Common myeloid progenitor, CD34-positive (primary cell): ENCODE measurements at regions not wholly inside any gene's neighbourhood (a gene's known extent, or its start where the extent isn't known, plus 50 kb on each side); places are given as distances from the start of the nearest gene placed in this dataset.
"Not testable (repeated sequence)": the region's sequence is repeated elsewhere in the genome, so short reads cannot be mapped to it uniquely, and the experiment has no call there.

ENCODE experiments used
- CTCF ChIA-PET: fragments of 350-600 bp; sonication (Branson Sonifier 250); formaldehyde crosslinking; loops from one replicate; lab custom pipeline; 2021; ENCODE audit warnings: antibody characterized with exemption; lab: Charles Lee
- POLR2A ChIA-PET: fragments of 350-600 bp; sonication (Branson Sonifier 250); formaldehyde crosslinking; loops from one replicate; lab custom pipeline; 2021; ENCODE audit warnings: antibody characterized with exemption; lab: Charles Lee
- DNase-seq, 3 donors: peaks; one replicate each; pipeline versions ENCODE4 v3.0.0 to v3.0.0-alpha.2; 2013
- H3K27ac ChIP-seq, 2 experiments: 1 replicate in 1 of 2; 2 replicates in 1 of 2; pipeline ENCODE4 v1.7.0; 2013; ENCODE audit warnings: inconsistent platforms in 2 of 2, low read length in 2 of 2, mild to moderate bottlenecking in 2 of 2, low read depth in 1 of 2, moderate library complexity in 1 of 2; ENCODE audit not compliant: severe bottlenecking in 2 of 2, insufficient read depth in 1 of 2, poor library complexity in 1 of 2
- H3K27me3 ChIP-seq, 5 experiments: replicated peaks in 2 of 5; 1 replicate in 3 of 5; 2 replicates in 2 of 5; pipeline versions ENCODE4 v1.6.1 to v1.7.0; 2013; ENCODE audit warnings: low read length in 4 of 5, mild to moderate bottlenecking in 2 of 5, moderate library complexity in 2 of 5, inconsistent platforms in 1 of 5; ENCODE audit not compliant: insufficient read depth in 5 of 5, control insufficient read depth in 4 of 5
- H3K36me3 ChIP-seq, 4 experiments: 1 replicate in 2 of 4; 2 replicates in 2 of 4; pipeline versions ENCODE4 v1.6.1 to v1.7.0; 2013; ENCODE audit warnings: low read length in 3 of 4, control low read depth in 1 of 4, mild to moderate bottlenecking in 1 of 4; ENCODE audit not compliant: control insufficient read depth in 4 of 4, insufficient read depth in 4 of 4
- H3K4me1 ChIP-seq, 4 experiments: 1 replicate in 3 of 4; 2 replicates in 1 of 4; pipeline versions ENCODE4 v1.6.1 to v1.7.1; 2013; ENCODE audit warnings: low read length in 3 of 4, mild to moderate bottlenecking in 3 of 4, control low read depth in 1 of 4, inconsistent platforms in 1 of 4, moderate library complexity in 1 of 4; ENCODE audit not compliant: control insufficient read depth in 4 of 4, insufficient read depth in 4 of 4; ENCODE audit errors: control extremely low read depth in 1 of 4
- H3K4me3 ChIP-seq, 7 experiments: 1 replicate in 4 of 7; 2 replicates in 3 of 7; pipeline versions ENCODE4 v1.5.1 to v1.7.0; 2013; ENCODE audit warnings: mild to moderate bottlenecking in 7 of 7, low read length in 6 of 7, moderate library complexity in 6 of 7, inconsistent platforms in 2 of 7, low read depth in 2 of 7, control low read depth in 1 of 7; ENCODE audit not compliant: insufficient read depth in 4 of 7, control insufficient read depth in 1 of 7; ENCODE audit errors: extremely low read depth in 1 of 7
- H3K9me3 ChIP-seq, 5 experiments: 1 replicate in 4 of 5; 2 replicates in 1 of 5; pipeline versions ENCODE4 v1.6.1 to v1.7.1; 2013; ENCODE audit warnings: low read length in 4 of 5, mild to moderate bottlenecking in 2 of 5, inconsistent platforms in 1 of 5, low read depth in 1 of 5, moderate library complexity in 1 of 5; ENCODE audit not compliant: control insufficient read depth in 4 of 5, insufficient read depth in 2 of 5; ENCODE audit errors: control extremely low read depth in 1 of 5
- WGBS: methylation state at CpG from one replicate; pipeline ENCODE4 v1.1.5; 2013; ENCODE audit not compliant: insufficient coverage; 5-methylcytosine and 5-hydroxymethylcytosine counted together

- no peaks in the 10 kb centered on the region for H3K36me3 ChIP-seq
- ChIA-PET CTCF (no interaction called here), POLR2A (no interaction called here)
- no peak for DNase-seq
- H3K27me3 ChIP-seq: no peaks in the 10 kb centered on the region
- H3K4me1 ChIP-seq: no peaks in the 10 kb centered on the region
- H3K27ac ChIP-seq: no peak overlapping the region
- H3K9me3 ChIP-seq: peaks cover 0 to 20% (median 5%) of the 10 kb centered on the region in 5 experiments
- WGBS: 100% methylated on average over 1 of the region's 5 CpGs
- no peak overlapping the region for H3K4me3 ChIP-seq
Observed at GRCh38 chr3:187852842-187853730, 107.8 kb upstream of the BCL6 start.

GRCh38 chr3:187855131-187855530 lies 109.9 kb upstream of the BCL6 start:
- Histone ChIP-seq H3K27me3 (no peaks in the 10 kb centered on the region), H3K4me3 (no peak overlapping the region), H3K36me3 (no peaks in the 10 kb centered on the region), H3K9me3 (peaks cover 0 to 20% (median 5%) of the 10 kb centered on the region in 5 experiments), H3K27ac (no peak overlapping the region), H3K4me1 (no peaks in the 10 kb centered on the region)
- WGBS: 100% methylated on average over 2 of the region's 2 CpGs
- ChIA-PET POLR2A (no interaction called here), CTCF (no interaction called here)
- no peak for DNase-seq

GRCh38 chr3:187856555-187856954 lies 111.3 kb upstream of the BCL6 start:
- H3K27me3 ChIP-seq: no peaks in the 10 kb centered on the region
- peaks cover 0 to 17% (median 5%) of the 10 kb centered on the region in 5 experiments for H3K9me3 ChIP-seq
- no peak overlapping the region for H3K4me3 ChIP-seq
- no peaks in the 10 kb centered on the region for H3K36me3 ChIP-seq
- H3K27ac ChIP-seq: no peak overlapping the region
- POLR2A ChIA-PET: no interaction called here
- no peaks in the 10 kb centered on the region for H3K4me1 ChIP-seq
- CTCF ChIA-PET: no interaction called here
- 100% methylated on average over 1 of the region's 2 CpGs for WGBS
- no peak for DNase-seq

GRCh38 chr3:187858041-187858440 lies 112.8 kb upstream of the BCL6 start:
- H3K4me1 ChIP-seq: no peaks in the 10 kb centered on the region
- DNase-seq: no peak
- H3K36me3 ChIP-seq: no peaks in the 10 kb centered on the region
- H3K27ac ChIP-seq: no peak overlapping the region
- WGBS: 94% methylated on average over 5 of the region's 5 CpGs
- ChIA-PET CTCF (no interaction called here), POLR2A (no interaction called here)
- H3K27me3 ChIP-seq: no peaks in the 10 kb centered on the region
- H3K4me3 ChIP-seq: no peak overlapping the region
- peaks cover 0 to 3% (median under 1%) of the 10 kb centered on the region in 5 experiments for H3K9me3 ChIP-seq

- Histone ChIP-seq H3K27me3 (no peaks in the 10 kb centered on the region), H3K4me1 (no peaks in the 10 kb centered on the region), H3K4me3 (no peak overlapping the region), H3K9me3 (peaks cover 0 to 2% (median 0%) of the 10 kb centered on the region in 5 experiments), H3K27ac (no peak overlapping the region), H3K36me3 (no peaks in the 10 kb centered on the region)
- no peak for DNase-seq
- WGBS: no CpG with 5 or more reads among the region's 2 CpGs
- ChIA-PET POLR2A (interaction anchor here (0.6 kb wide), 1 partner anchor 202 kb away, joined by 3 read pairs; no protein-coding TSS in a partner anchor), CTCF (no interaction called here)
Observed at GRCh38 chr3:187858711-187859110, 113.4 kb upstream of the BCL6 start.

GRCh38 chr3:187862701-187863277 lies 117.5 kb upstream of the BCL6 start:
- DNase-seq, H3K4me1 ChIP-seq, H3K9me3 ChIP-seq, CTCF ChIA-PET, H3K4me3 ChIP-seq, POLR2A ChIA-PET, H3K27ac ChIP-seq, H3K36me3 ChIP-seq, H3K27me3 ChIP-seq: not testable (repeated sequence)
- WGBS: 50% methylated on average over 1 of the region's 22 CpGs
